ENCODE measurements at regions not wholly inside any gene's neighbourhood (a gene's known extent, or its start where the extent isn't known, plus 50 kb on each side); places are given as distances from the start of the nearest gene placed in this dataset.

GRCh38 chr14:106024983-106025604 lies 498.7 kb downstream of the TMEM121 start:
- no peak for TF ChIP-seq CTCF (IDR thresholded peaks at IDR 0.05; ENCODE audit: low read depth, low read length)
- TF ChIP-seq MAX (IDR thresholded peaks at IDR 0.05; ENCODE audit: low read depth, low read length): no peak
- no peak for TF ChIP-seq MYC (IDR thresholded peaks at IDR 0.05; ENCODE audit: low read depth, low read length)

Data from NB4 (cell line).